ENCODE measurements at regions not wholly inside any gene's neighbourhood (a gene's known extent, or its start where the extent isn't known, plus 50 kb on each side); places are given as distances from the start of the nearest gene placed in this dataset.

- no peak for TF ChIP-seq ZBTB40 (IDR thresholded peaks at IDR 0.05; ENCODE audit: borderline replicate concordance)
- no peak for TF ChIP-seq NFYA (IDR thresholded peaks at IDR 0.05; ENCODE audit: borderline replicate concordance, low read depth, low read length)
- no peak for TF ChIP-seq RELA (IDR thresholded peaks at IDR 0.05; ENCODE audit: borderline replicate concordance, partially characterized antibody)
- no peak for TF ChIP-seq BRCA1 (IDR thresholded peaks at IDR 0.05; ENCODE audit: low read depth, low read length)
- TF ChIP-seq ESRRA (IDR thresholded peaks at IDR 0.05; ENCODE audit: low read length) = no peak
These were observed 228.5 kb downstream of the STIM2 start (continued) for GRCh38 chr4:27089186-27089585.

- no peaks in the 10 kb centered on the region for H3K36me3 ChIP-seq (ENCODE audit: control insufficient read depth in 2 of 2, insufficient read depth in 2 of 2, low read length in 1 of 2)
- ChIA-PET RAD21 (ENCODE audit: unreplicated experiment) (no interaction called here), SMC1A (ENCODE audit: uncharacterized antibody, unreplicated experiment) (no interaction called here), POLR2A (no interaction called here), CTCF (no interaction called here)
- H3K9me3 ChIP-seq (replicated peaks; ENCODE audit: control insufficient read depth, insufficient read depth, low read length) = no peaks in the 10 kb centered on the region
- H3K4me2 ChIP-seq (ENCODE audit: control insufficient read depth, insufficient read depth) = no peak overlapping the region
- intact Hi-C loops (cut with micrococcal nuclease; ENCODE audit: unreplicated experiment) = no loop called here
- WGBS (ENCODE audit: insufficient coverage, insufficient replicate concordance, low lambda C conversion rate, missing lambda C conversion rate) = 37% methylated on average over 6 of the region's 6 CpGs
- ATAC-seq (no peak), DNase-seq (ENCODE audit: low read depth, low spot score) (no peak), FAIRE-seq (no peak)
- in situ Hi-C loops (cut with MboI) = no loop called here
- H4K20me1 ChIP-seq (ENCODE audit: control insufficient read depth, insufficient read depth) = no peaks in the 10 kb centered on the region
- no peak overlapping the region for H2AFZ ChIP-seq (ENCODE audit: control insufficient read depth, low read depth, low read length)
- no peak overlapping the region for H3K4me3 ChIP-seq
- no peaks in the 10 kb centered on the region for H3K4me1 ChIP-seq (ENCODE audit: control insufficient read depth, insufficient read depth, low read length)
- peaks cover 0 to 2% of the 10 kb centered on the region in 2 experiments; a peak in 1 of 4 replicates for H3K27me3 ChIP-seq (replicated peaks in 1 of 2; ENCODE audit: control insufficient read depth in 2 of 2, insufficient read depth in 2 of 2, low read length in 1 of 2)
- BruUV-seq (replicated peaks) = no TSS peak
- no peaks in the 10 kb centered on the region for H3K79me2 ChIP-seq (ENCODE audit: control insufficient read depth, insufficient read depth, low read length)
- no peak overlapping the region for H3K9ac ChIP-seq (ENCODE audit: control insufficient read depth, insufficient read depth, low read length)
- H3K27ac ChIP-seq (ENCODE audit: control insufficient read depth, insufficient read depth) = no peak overlapping the region
- no peak for TF ChIP-seq NR2C1 (IDR thresholded peaks at IDR 0.05)
- no peak for TF ChIP-seq E2F8 (IDR thresholded peaks at IDR 0.05; ENCODE audit: low read depth, partially characterized antibody)
- TF ChIP-seq CTCF (IDR thresholded peaks at IDR 0.05 in 2 of 3, conservative IDR thresholded peaks at IDR 0.05 in 1 of 3; ENCODE audit: control insufficient read depth in 2 of 3, extremely low read depth in 1 of 3, insufficient read depth in 1 of 3, low read depth in 3 of 3, low read length in 3 of 3) = no peak
- no peak for TF ChIP-seq IKZF1 (conservative IDR thresholded peaks at IDR 0.05)
- TF ChIP-seq ZBTB40 (IDR thresholded peaks at IDR 0.05; ENCODE audit: borderline replicate concordance) = no peak
These were observed 229.8 kb downstream of the STIM2 start for GRCh38 chr4:27090406-27090805.

Data from GM12878 (cell line).